H9 (cell line): ENCODE measurements at regions not wholly inside any gene's neighbourhood (a gene's known extent, or its start where the extent isn't known, plus 50 kb on each side); places are given as distances from the start of the nearest gene placed in this dataset.

ENCODE experiments used
- DNase-seq: peaks from one replicate; pipeline ENCODE4 v3.0.0-alpha.2; 2017
- H2AFZ ChIP-seq: one replicate; pipeline ENCODE4 v1.6.1; 2013; ENCODE audit warnings: mild to moderate bottlenecking, low read length, control low read depth, moderate library complexity
- H2AK5ac ChIP-seq: 2 replicates; pipeline ENCODE4 v1.6.1; 2013; ENCODE audit warnings: low read length, control low read depth, mixed read lengths; ENCODE audit not compliant: insufficient read length
- H2BK120ac ChIP-seq: one replicate; pipeline ENCODE4 v1.6.1; 2013; ENCODE audit warnings: low read depth, mild to moderate bottlenecking, low read length, control low read depth, inconsistent platforms; ENCODE audit not compliant: poor library complexity, severe bottlenecking
- H2BK12ac ChIP-seq: 2 replicates; pipeline ENCODE4 v1.6.1; 2013; ENCODE audit warnings: low read length, control low read depth, mixed read lengths, low read depth; ENCODE audit not compliant: insufficient read length
- H2BK15ac ChIP-seq: 2 replicates; pipeline ENCODE4 v1.6.1; 2013; ENCODE audit warnings: low read depth, low read length, control low read depth
- H2BK20ac ChIP-seq: one replicate; pipeline ENCODE4 v1.6.1; 2013; ENCODE audit warnings: low read depth, mild to moderate bottlenecking, low read length, control low read depth, inconsistent platforms; ENCODE audit not compliant: poor library complexity, severe bottlenecking
- H2BK5ac ChIP-seq: 2 replicates; pipeline ENCODE4 v1.6.1; 2013; ENCODE audit warnings: low read length, control low read depth, mixed read lengths; ENCODE audit not compliant: insufficient read length
- H3K14ac ChIP-seq: 2 replicates; pipeline ENCODE4 v1.6.1; 2013; ENCODE audit warnings: low read length, control low read depth; ENCODE audit not compliant: insufficient read depth
- H3K18ac ChIP-seq: 2 replicates; pipeline ENCODE4 v1.6.1; 2013; ENCODE audit warnings: low read depth, mild to moderate bottlenecking, mixed read lengths, low read length, control low read depth; ENCODE audit not compliant: insufficient read length
- H3K23ac ChIP-seq: 2 replicates; pipeline ENCODE4 v1.6.1; 2013; ENCODE audit warnings: low read length, control low read depth, mixed read lengths, low read depth; ENCODE audit not compliant: insufficient read length
- H3K23me2 ChIP-seq: 2 replicates; pipeline ENCODE4 v1.6.1; 2013; ENCODE audit warnings: low read depth, mild to moderate bottlenecking, mixed read lengths, low read length, control low read depth; ENCODE audit not compliant: insufficient read length, poor library complexity, severe bottlenecking
- H3K27ac ChIP-seq: 2 replicates; pipeline ENCODE4 v1.5.1; 2013; ENCODE audit warnings: low read length, control low read depth, mixed read lengths, low read depth; ENCODE audit not compliant: insufficient read length
- H3K27me3 ChIP-seq: 2 replicates; pipeline ENCODE4 v1.6.1; 2013; ENCODE audit warnings: low read length, control low read depth, inconsistent platforms; ENCODE audit not compliant: insufficient read depth
- H3K4ac ChIP-seq: 2 replicates; pipeline ENCODE4 v1.6.1; 2013; ENCODE audit warnings: low read depth, mild to moderate bottlenecking, control low read depth, inconsistent platforms, low read length, moderate library complexity
- H3K4me1 ChIP-seq: 2 replicates; pipeline ENCODE4 v1.6.1; 2013; ENCODE audit warnings: low read length, control low read depth, inconsistent platforms; ENCODE audit not compliant: insufficient read depth
- H3K4me2 ChIP-seq: 2 replicates; pipeline ENCODE4 v1.6.1; 2013; ENCODE audit warnings: low read length, control low read depth, mixed read lengths; ENCODE audit not compliant: insufficient read length, insufficient read depth
- H3K56ac ChIP-seq: 2 replicates; pipeline ENCODE4 v1.6.1; 2013; ENCODE audit warnings: low read depth, mild to moderate bottlenecking, mixed read lengths, low read length, control low read depth; ENCODE audit not compliant: insufficient read length
- H3K79me1 ChIP-seq: 2 replicates; pipeline ENCODE4 v1.6.1; 2013; ENCODE audit warnings: low read depth, mild to moderate bottlenecking, moderate library complexity, low read length, control low read depth, inconsistent platforms; ENCODE audit not compliant: insufficient read depth, poor library complexity, severe bottlenecking
- H3K79me2 ChIP-seq: 2 replicates; pipeline ENCODE4 v1.6.1; 2013; ENCODE audit warnings: low read length, control low read depth, inconsistent platforms; ENCODE audit not compliant: insufficient read depth
- H3K9ac ChIP-seq: 2 replicates; pipeline ENCODE4 v1.6.1; 2013; ENCODE audit warnings: low read length, control low read depth, mixed read lengths; ENCODE audit not compliant: insufficient read length; ENCODE audit errors: extremely low read depth
- H3K9me3 ChIP-seq: one replicate; pipeline ENCODE4 v1.6.1; 2013; ENCODE audit warnings: low read depth, low read length, inconsistent platforms; ENCODE audit not compliant: control insufficient read depth
- H3T11ph ChIP-seq: one replicate; pipeline ENCODE4 v1.6.1; 2013; ENCODE audit warnings: mild to moderate bottlenecking, low read length, control low read depth, inconsistent platforms
- H4K20me1 ChIP-seq: one replicate; pipeline ENCODE4 v1.6.1; 2013; ENCODE audit not compliant: control insufficient read depth, insufficient read length, insufficient read depth
- H4K5ac ChIP-seq: 2 replicates; pipeline ENCODE4 v1.6.1; 2013; ENCODE audit warnings: low read depth, mild to moderate bottlenecking, mixed read lengths, low read length, control low read depth; ENCODE audit not compliant: insufficient read length
- H4K8ac ChIP-seq: replicated peaks from 2 replicates; pipeline ENCODE4 v1.6.1; 2013; ENCODE audit warnings: low read length, control low read depth, mixed read lengths, low read depth; ENCODE audit not compliant: insufficient read length
- H4K91ac ChIP-seq: 2 replicates; pipeline ENCODE4 v1.6.1; 2013; ENCODE audit warnings: low read depth, mild to moderate bottlenecking, moderate library complexity, mixed read lengths, low read length, control low read depth; ENCODE audit not compliant: insufficient read length
- H3K27ac Mint-ChIP-seq, 3 experiments: 2 replicates in 2 of 3; 3 replicates in 1 of 3; pipeline ENCODE4 v1.8.0; 2020 to 2021; ENCODE audit warnings: mixed read lengths in 3 of 3, mild to moderate bottlenecking in 1 of 3, moderate library complexity in 1 of 3
- H3K27me3 Mint-ChIP-seq: 2 replicates; pipeline ENCODE4 v1.8.0; 2021; ENCODE audit warnings: low read depth, mild to moderate bottlenecking, moderate library complexity, mixed read lengths
- H3K36me3 Mint-ChIP-seq, 3 experiments: 2 replicates in 2 of 3; 3 replicates in 1 of 3; pipeline ENCODE4 v1.8.0; 2020 to 2021; ENCODE audit warnings: low read depth in 3 of 3, mixed read lengths in 3 of 3; ENCODE audit not compliant: insufficient read depth in 1 of 3
- H3K4me1 Mint-ChIP-seq, 2 experiments: 2 replicates each; pipeline ENCODE4 v1.8.0; 2020; ENCODE audit warnings: mixed read lengths in 2 of 2
- H3K4me3 Mint-ChIP-seq, 2 experiments: 2 replicates in 1 of 2; 3 replicates in 1 of 2; pipeline ENCODE4 v1.8.0; 2020 to 2021; ENCODE audit warnings: mild to moderate bottlenecking in 2 of 2, mixed read lengths in 2 of 2, moderate library complexity in 1 of 2
- H3K9me3 Mint-ChIP-seq, 2 experiments: 2 replicates in 1 of 2; 3 replicates in 1 of 2; pipeline ENCODE4 v1.8.0; 2020; ENCODE audit warnings: mild to moderate bottlenecking in 2 of 2, mixed read lengths in 2 of 2, moderate library complexity in 1 of 2
- CTCF ChIP-seq: fragments of 200-600 bp; sonication (generic); conservative IDR thresholded peaks from 3 replicates; pipeline ENCODE4 v1.8.0; 2021; ENCODE audit warnings: antibody characterized with exemption, mild to moderate bottlenecking
- WGBS: extraction: QIAGEN DNeasy Blood & Tissue Kit; methylation state at CpG from one replicate; pipeline ENCODE4 v1.1.7; 2013; ENCODE audit warnings: missing lambda C conversion rate, low lambda C conversion rate, mixed read lengths; ENCODE audit not compliant: insufficient read length; ENCODE audit errors: extremely low coverage; 5-methylcytosine and 5-hydroxymethylcytosine counted together

DNA sequence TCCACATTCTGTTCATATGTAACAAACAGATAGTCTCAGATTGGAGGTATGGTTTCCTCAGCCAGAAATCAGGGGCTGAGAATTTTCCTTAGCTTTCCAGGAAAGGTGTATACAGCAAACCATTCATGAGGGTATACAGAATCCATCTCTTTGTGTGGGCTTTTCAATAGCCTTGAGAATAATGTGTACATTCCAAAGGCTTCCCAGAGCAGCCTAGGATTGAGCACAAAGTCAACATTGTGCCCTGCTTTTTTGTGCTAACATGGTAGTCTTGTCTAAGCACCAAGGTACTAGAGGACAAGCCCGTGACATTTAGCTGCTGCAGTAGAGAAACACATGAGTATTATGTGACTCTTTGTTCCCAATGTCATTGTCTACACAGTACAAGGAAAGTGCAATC is 322.1 kb upstream of the TANK start:
- no peak for DNase-seq
- Histone ChIP-seq H3K14ac (no peak overlapping the region), H2BK15ac (no peak overlapping the region), H4K91ac (no peak overlapping the region), H3K27me3 (no peaks in the 10 kb centered on the region), H4K20me1 (no peaks in the 10 kb centered on the region), H2BK120ac (no peak overlapping the region), H3K27ac (no peak overlapping the region), H3K4me2 (no peak overlapping the region), H3K23ac (no peak overlapping the region), H3T11ph (no peak overlapping the region), H3K23me2 (no peaks in the 10 kb centered on the region), H3K4me1 (no peaks in the 10 kb centered on the region), H4K8ac (no peak overlapping the region), H2BK12ac (no peak overlapping the region), H3K79me2 (no peaks in the 10 kb centered on the region), H2AK5ac (no peak overlapping the region), H2BK20ac (no peak overlapping the region), H2BK5ac (no peak overlapping the region), H4K5ac (no peak overlapping the region), H3K9me3 (no peaks in the 10 kb centered on the region), H3K18ac (no peak overlapping the region), H3K79me1 (no peaks in the 10 kb centered on the region), H3K4ac (no peak overlapping the region), H3K9ac (no peak overlapping the region), H2AFZ (no peak overlapping the region), H3K56ac (no peak overlapping the region)
- TF ChIP-seq CTCF, result no peak
- Mint-ChIP-seq H3K9me3 (peaks cover 0 to 6% of the 10 kb centered on the region in 2 experiments; a peak in 1 of 5 replicates), H3K36me3 (no peaks in the 10 kb centered on the region; a peak in 2 of 7 replicates), H3K4me3 (no peak overlapping the region), H3K27me3 (no peaks in the 10 kb centered on the region), H3K4me1 (peaks cover 0 to 6% of the 10 kb centered on the region in 2 experiments; a peak in 1 of 4 replicates), H3K27ac (no peak overlapping the region)
- WGBS, result no CpG with 5 or more reads among the region's 1 CpG
